ENCODE measurements at regions not wholly inside any gene's neighbourhood (a gene's known extent, or its start where the extent isn't known, plus 50 kb on each side); places are given as distances from the start of the nearest gene placed in this dataset.
A peak's percentile ranks its signal among the peaks of the same experiment; 100 is the strongest.

- Histone ChIP-seq H2AFZ (ENCODE audit: insufficient read depth, low read depth, low read length, poor library complexity, severe bottlenecking) (no peak overlapping the region), H3K4me2 (replicated peaks; ENCODE audit: extremely low read depth, low read length, poor library complexity, severe bottlenecking) (no peak overlapping the region), H3K79me2 (ENCODE audit: insufficient read depth, low read length) (no peaks in the 10 kb centered on the region), H3K36me3 (replicated peaks in 1 of 2; ENCODE audit: control insufficient read depth in 1 of 2, insufficient read depth in 2 of 2, low read length in 2 of 2) (no peaks in the 10 kb centered on the region), H3K4me3 (replicated peaks in 1 of 3; ENCODE audit: low read depth in 2 of 3, low read length in 3 of 3) (no peak overlapping the region), H3K4me1 (ENCODE audit: control insufficient read depth in 1 of 2, insufficient read depth in 2 of 2, low read length in 2 of 2) (peaks cover 10 to 11% of the 10 kb centered on the region in 2 donors), H3K9ac (ENCODE audit: insufficient read depth, low read length, poor library complexity, severe bottlenecking) (no peak overlapping the region), H3K27me3 (ENCODE audit: control insufficient read depth in 2 of 2, insufficient read depth in 2 of 2, low read length in 2 of 2) (no peaks in the 10 kb centered on the region), H3K27ac (ENCODE audit: low read depth in 1 of 2, low read length in 2 of 2) (no peak overlapping the region), H3K9me3 (replicated peaks in 1 of 2; ENCODE audit: control insufficient read depth in 1 of 2, insufficient read depth in 1 of 2, low read length in 2 of 2) (no peaks in the 10 kb centered on the region), H4K20me1 (ENCODE audit: insufficient read depth, low read length) (no peaks in the 10 kb centered on the region)
- intact Hi-C loops (cut with micrococcal nuclease) = no loop called here
- Mint-ChIP-seq H3K4me1 (peaks cover 14% of the 10 kb centered on the region), H3K27ac (no peak overlapping the region), H3K36me3 (no peaks in the 10 kb centered on the region), H3K4me3 (no peak overlapping the region), H3K9me3 (peaks cover 0 to 2% (median 0%) of the 10 kb centered on the region in 7 donors), H3K27me3 (ENCODE audit: low read depth in 3 of 3) (no peaks in the 10 kb centered on the region)
- no peak for DNase-seq
- WGBS (ENCODE audit: insufficient coverage) = 100% methylated on average over 1 of the region's 2 CpGs
- TF ChIP-seq, protein P1, sequence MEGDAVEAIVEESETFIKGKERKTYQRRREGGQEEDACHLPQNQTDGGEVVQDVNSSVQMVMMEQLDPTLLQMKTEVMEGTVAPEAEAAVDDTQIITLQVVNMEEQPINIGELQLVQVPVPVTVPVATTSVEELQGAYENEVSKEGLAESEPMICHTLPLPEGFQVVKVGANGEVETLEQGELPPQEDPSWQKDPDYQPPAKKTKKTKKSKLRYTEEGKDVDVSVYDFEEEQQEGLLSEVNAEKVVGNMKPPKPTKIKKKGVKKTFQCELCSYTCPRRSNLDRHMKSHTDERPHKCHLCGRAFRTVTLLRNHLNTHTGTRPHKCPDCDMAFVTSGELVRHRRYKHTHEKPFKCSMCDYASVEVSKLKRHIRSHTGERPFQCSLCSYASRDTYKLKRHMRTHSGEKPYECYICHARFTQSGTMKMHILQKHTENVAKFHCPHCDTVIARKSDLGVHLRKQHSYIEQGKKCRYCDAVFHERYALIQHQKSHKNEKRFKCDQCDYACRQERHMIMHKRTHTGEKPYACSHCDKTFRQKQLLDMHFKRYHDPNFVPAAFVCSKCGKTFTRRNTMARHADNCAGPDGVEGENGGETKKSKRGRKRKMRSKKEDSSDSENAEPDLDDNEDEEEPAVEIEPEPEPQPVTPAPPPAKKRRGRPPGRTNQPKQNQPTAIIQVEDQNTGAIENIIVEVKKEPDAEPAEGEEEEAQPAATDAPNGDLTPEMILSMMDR (IDR thresholded peaks at IDR 0.05) = no peak
These were observed 101.4 kb upstream of the PIK3CG start for GRCh38 chr7:106763717-106764116.

DNA sequence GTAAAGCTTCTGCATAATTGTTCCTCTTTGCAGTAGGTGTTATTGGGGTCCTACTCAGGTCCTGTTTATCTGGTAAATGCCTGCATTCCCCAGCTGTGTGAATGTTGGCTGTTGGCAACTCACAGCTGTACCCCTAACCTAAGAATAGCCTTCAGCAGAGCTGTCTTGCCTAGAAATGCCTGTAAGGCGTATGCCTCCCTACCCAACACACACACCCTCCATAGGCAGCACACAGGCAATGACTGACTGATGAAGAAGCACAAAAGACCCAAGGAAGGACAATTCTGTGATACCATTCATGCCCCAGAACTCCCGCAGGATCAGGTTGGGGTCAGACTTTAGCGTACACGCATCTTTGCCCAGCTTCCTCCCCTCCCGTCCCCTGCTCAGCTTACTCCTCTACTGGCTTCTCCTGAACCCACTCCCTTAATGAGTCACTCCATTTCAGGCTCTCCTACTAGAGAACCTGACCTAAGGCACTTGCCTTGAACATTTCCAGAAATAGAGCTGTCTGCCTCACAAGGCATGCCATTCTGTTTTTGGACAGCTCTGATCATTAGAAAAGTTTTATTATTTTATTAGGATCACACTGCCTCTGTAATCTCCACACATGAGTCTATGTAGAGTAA lies 99.2 kb upstream of the PIK3CG start:
- TF ChIP-seq, protein P1 (IDR thresholded peaks at IDR 0.05) = no peak
- Histone ChIP-seq H4K20me1 (ENCODE audit: insufficient read depth, low read length) (no peaks in the 10 kb centered on the region), H3K27ac (ENCODE audit: low read depth in 1 of 2, low read length in 2 of 2) (no peak overlapping the region), H3K4me2 (replicated peaks; ENCODE audit: extremely low read depth, low read length, poor library complexity, severe bottlenecking) (no peak overlapping the region), H3K27me3 (ENCODE audit: control insufficient read depth in 2 of 2, insufficient read depth in 2 of 2, low read length in 2 of 2) (no peaks in the 10 kb centered on the region), H3K9ac (ENCODE audit: insufficient read depth, low read length, poor library complexity, severe bottlenecking) (no peak overlapping the region), H3K9me3 (replicated peaks in 1 of 2; ENCODE audit: control insufficient read depth in 1 of 2, insufficient read depth in 1 of 2, low read length in 2 of 2) (no peaks in the 10 kb centered on the region), H3K4me1 (ENCODE audit: control insufficient read depth in 1 of 2, insufficient read depth in 2 of 2, low read length in 2 of 2) (peaks cover 10 to 11% of the 10 kb centered on the region in 2 donors), H3K36me3 (replicated peaks in 1 of 2; ENCODE audit: control insufficient read depth in 1 of 2, insufficient read depth in 2 of 2, low read length in 2 of 2) (no peaks in the 10 kb centered on the region), H3K4me3 (replicated peaks in 1 of 3; ENCODE audit: low read depth in 2 of 3, low read length in 3 of 3) (no peak overlapping the region), H2AFZ (ENCODE audit: insufficient read depth, low read depth, low read length, poor library complexity, severe bottlenecking) (no peak overlapping the region), H3K79me2 (ENCODE audit: insufficient read depth, low read length) (no peaks in the 10 kb centered on the region)
- Mint-ChIP-seq H3K9me3 (peaks cover 0 to 2% (median 0%) of the 10 kb centered on the region in 7 donors), H3K27me3 (ENCODE audit: low read depth in 3 of 3) (peaks cover 0 to 1% (median 0%) of the 10 kb centered on the region in 3 donors), H3K4me1 (peaks cover 14% of the 10 kb centered on the region), H3K36me3 (no peaks in the 10 kb centered on the region), H3K27ac (peak overlapping the region in 1 of 7 donors; percentile 23), H3K4me3 (no peak overlapping the region)
- 86% methylated on average over 5 of the region's 5 CpGs for WGBS (ENCODE audit: insufficient coverage)
- intact Hi-C loops (cut with micrococcal nuclease) = no loop called here
- no peak for DNase-seq
